GM19328 (cell line): ENCODE measurements at regions not wholly inside any gene's neighbourhood (a gene's known extent, or its start where the extent isn't known, plus 50 kb on each side); places are given as distances from the start of the nearest gene placed in this dataset.
"Not testable (repeated sequence)": the region's sequence is repeated elsewhere in the genome, so short reads cannot be mapped to it uniquely, and the experiment has no call there.

Experiments used
- ATAC-seq: cut with Tn5 transposase; IDR thresholded peaks from one replicate; pipeline ENCODE4 v1.9.1; 2021; ENCODE audit warnings: mild to moderate bottlenecking, moderate library complexity; ENCODE audit not compliant: unreplicated experiment

- ATAC-seq, result peak; percentile 54
These were observed 495.4 kb upstream of the SEL1L start for GRCh38 chr14:82029038-82029437.

- no peak for ATAC-seq
These were observed 501.7 kb upstream of the SEL1L start for GRCh38 chr14:82035397-82035796.

GRCh38 chr14:82038066-82038465, 504.4 kb upstream of the SEL1L start:
- ATAC-seq, result not testable (repeated sequence)

- ATAC-seq, result no peak
These were observed 511.7 kb upstream of the SEL1L start for GRCh38 chr14:82045339-82045738.

- peak; percentile 59 for ATAC-seq
These were observed 513.0 kb upstream of the SEL1L start for GRCh38 chr14:82046512-82047226.

- ATAC-seq, result no peak
These were observed 514.3 kb upstream of the SEL1L start for GRCh38 chr14:82047777-82048470.

GRCh38 chr14:82052778-82053177, 519.1 kb upstream of the SEL1L start:
- no peak for ATAC-seq

GRCh38 chr14:82055515-82056115, 522.0 kb upstream of the SEL1L start:
- no peak for ATAC-seq

GRCh38 chr14:82060219-82060618, 526.6 kb upstream of the SEL1L start:
- ATAC-seq, result no peak

- ATAC-seq, result no peak
These were observed 533.7 kb upstream of the SEL1L start for GRCh38 chr14:82067221-82067875.

GRCh38 chr14:82070040-82070439, 536.4 kb upstream of the SEL1L start:
- ATAC-seq, result no peak

GRCh38 chr14:82070753-82071152, 537.1 kb upstream of the SEL1L start:
- ATAC-seq, result no peak

GRCh38 chr14:82073547-82073946, 539.9 kb upstream of the SEL1L start:
- ATAC-seq, result no peak

- ATAC-seq, result no peak
These were observed 541.9 kb upstream of the SEL1L start for GRCh38 chr14:82075566-82075965.

- no peak for ATAC-seq
These were observed 545.9 kb upstream of the SEL1L start for GRCh38 chr14:82079553-82079952.

GRCh38 chr14:82080370-82080769, 546.7 kb upstream of the SEL1L start:
- no peak for ATAC-seq

GRCh38 chr14:82084813-82085212, 551.2 kb upstream of the SEL1L start:
- no peak for ATAC-seq

GRCh38 chr14:82091097-82091496, 557.4 kb upstream of the SEL1L start:
- no peak for ATAC-seq

GRCh38 chr14:82094829-82095345, 561.2 kb upstream of the SEL1L start:
- no peak for ATAC-seq

GRCh38 chr14:82104013-82104412, 570.4 kb upstream of the SEL1L start:
- ATAC-seq, result no peak

- ATAC-seq, result no peak
These were observed 578.7 kb upstream of the SEL1L start for GRCh38 chr14:82112210-82112839.
